ENCODE measurements at regions not wholly inside any gene's neighbourhood (a gene's known extent, or its start where the extent isn't known, plus 50 kb on each side); places are given as distances from the start of the nearest gene placed in this dataset.

DNA sequence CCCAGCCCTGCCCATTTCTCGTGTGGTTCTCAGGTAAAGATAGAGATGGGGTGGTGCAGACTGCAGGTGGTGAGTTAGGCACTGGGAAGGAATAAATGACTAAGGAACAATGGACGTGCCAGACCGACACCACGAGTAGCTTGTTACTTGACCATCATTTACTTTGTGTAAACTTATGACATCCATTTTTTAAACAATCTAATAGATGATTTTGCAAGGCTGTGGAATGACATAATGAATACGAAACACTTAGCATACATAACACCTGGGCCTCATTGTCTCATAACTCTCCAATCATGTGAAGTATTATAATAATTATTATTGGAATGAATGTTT is 137.3 kb upstream of the CPEB2 start:
- H3K27ac ChIP-seq (ENCODE audit: insufficient read depth, low read length, poor library complexity, severe bottlenecking), result no peak overlapping the region
- Mint-ChIP-seq H3K9me3 (peaks cover 0 to 1% (median 0%) of the 10 kb centered on the region in 7 donors), H3K27ac (no peak overlapping the region), H3K4me1 (no peaks in the 10 kb centered on the region), H3K27me3 (no peaks in the 10 kb centered on the region), H3K36me3 (no peaks in the 10 kb centered on the region), H3K4me3 (no peak overlapping the region)
- H3K9me3 ChIP-seq (ENCODE audit: control insufficient read depth in 2 of 2, low read length in 2 of 2), result no peaks in the 10 kb centered on the region
- no peaks in the 10 kb centered on the region for H3K36me3 ChIP-seq (ENCODE audit: control insufficient read depth, insufficient read depth, low read length)
- no peaks in the 10 kb centered on the region for H3K4me1 ChIP-seq (ENCODE audit: control insufficient read depth, insufficient read depth, low read length, poor library complexity, severe bottlenecking)
- no peaks in the 10 kb centered on the region for H3K27me3 ChIP-seq (ENCODE audit: control insufficient read depth, insufficient read depth, low read length)
- H3K4me3 ChIP-seq (ENCODE audit: low read depth, low read length), result no peak overlapping the region
- no peak for ATAC-seq (ENCODE audit: low read depth in 2 of 2)
- DNase-seq, result no peak

DNA sequence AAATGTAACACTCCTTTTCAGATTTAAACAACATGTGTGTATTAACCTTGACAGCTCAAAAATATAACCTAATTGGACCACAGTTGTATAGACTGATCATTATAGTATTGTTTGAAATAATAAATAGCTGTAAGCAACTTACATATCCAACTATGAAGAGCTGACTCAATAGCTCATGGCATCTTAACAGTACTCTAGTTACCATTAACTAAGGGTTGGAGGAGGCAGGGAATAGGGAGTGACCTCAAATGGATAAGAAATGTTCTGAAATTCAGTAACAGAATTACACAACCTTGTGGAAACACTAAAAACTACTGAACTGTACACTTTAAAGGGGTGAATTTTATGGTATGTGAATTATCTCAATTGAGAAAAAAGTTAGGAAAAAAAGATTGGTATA is 136.5 kb upstream of the CPEB2 start:
- H3K27ac Mint-ChIP-seq, result no peak overlapping the region
- Histone ChIP-seq H3K4me1 (ENCODE audit: control insufficient read depth, insufficient read depth, low read length, poor library complexity, severe bottlenecking) (no peaks in the 10 kb centered on the region), H3K4me3 (ENCODE audit: low read depth, low read length) (no peak overlapping the region), H3K27ac (ENCODE audit: insufficient read depth, low read length, poor library complexity, severe bottlenecking) (no peak overlapping the region), H3K36me3 (ENCODE audit: control insufficient read depth, insufficient read depth, low read length) (no peaks in the 10 kb centered on the region), H3K27me3 (ENCODE audit: control insufficient read depth, insufficient read depth, low read length) (no peaks in the 10 kb centered on the region), H3K9me3 (ENCODE audit: control insufficient read depth in 2 of 2, low read length in 2 of 2) (no peaks in the 10 kb centered on the region)
- ATAC-seq (ENCODE audit: low read depth in 2 of 2) (no peak), DNase-seq (no peak)
- no peaks in the 10 kb centered on the region for H3K4me1 Mint-ChIP-seq
- H3K27me3 Mint-ChIP-seq, result no peaks in the 10 kb centered on the region
- no peak overlapping the region for H3K4me3 Mint-ChIP-seq
- no peaks in the 10 kb centered on the region for H3K36me3 Mint-ChIP-seq
- H3K9me3 Mint-ChIP-seq, result peaks cover 0 to 1% (median 0%) of the 10 kb centered on the region in 7 donors

DNA sequence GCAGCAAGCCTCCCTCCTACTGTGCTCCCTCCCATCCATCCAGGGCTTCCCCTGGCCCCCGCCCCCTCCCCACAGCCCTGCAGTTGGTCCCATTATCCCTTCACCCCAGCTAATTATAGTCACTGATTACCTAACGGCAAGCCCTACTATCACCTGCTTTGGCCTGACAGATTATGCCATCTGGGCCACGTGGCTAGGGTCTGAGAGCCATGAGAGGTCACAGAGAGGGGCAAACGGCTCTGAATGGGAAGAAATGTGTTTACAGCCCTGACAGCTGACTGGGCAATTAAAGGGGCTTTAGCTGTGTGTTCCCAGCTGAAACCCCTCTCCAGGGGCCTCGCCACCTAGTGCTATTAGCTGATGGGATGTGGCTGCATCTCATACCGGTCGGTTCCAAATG is 134.4 kb upstream of the CPEB2 start:
- Mint-ChIP-seq H3K4me1 (no peaks in the 10 kb centered on the region), H3K9me3 (peaks cover 0 to 1% (median 0%) of the 10 kb centered on the region in 7 donors), H3K27me3 (no peaks in the 10 kb centered on the region), H3K27ac (no peak overlapping the region), H3K36me3 (no peaks in the 10 kb centered on the region), H3K4me3 (no peak overlapping the region)
- Histone ChIP-seq H3K36me3 (ENCODE audit: control insufficient read depth, insufficient read depth, low read length) (no peaks in the 10 kb centered on the region), H3K4me3 (ENCODE audit: low read depth, low read length) (no peak overlapping the region), H3K9me3 (ENCODE audit: control insufficient read depth in 2 of 2, low read length in 2 of 2) (no peaks in the 10 kb centered on the region), H3K27me3 (ENCODE audit: control insufficient read depth, insufficient read depth, low read length) (no peaks in the 10 kb centered on the region), H3K27ac (ENCODE audit: insufficient read depth, low read length, poor library complexity, severe bottlenecking) (no peak overlapping the region), H3K4me1 (ENCODE audit: control insufficient read depth, insufficient read depth, low read length, poor library complexity, severe bottlenecking) (no peaks in the 10 kb centered on the region)
- ATAC-seq (ENCODE audit: low read depth in 2 of 2) (no peak), DNase-seq (no peak)

DNA sequence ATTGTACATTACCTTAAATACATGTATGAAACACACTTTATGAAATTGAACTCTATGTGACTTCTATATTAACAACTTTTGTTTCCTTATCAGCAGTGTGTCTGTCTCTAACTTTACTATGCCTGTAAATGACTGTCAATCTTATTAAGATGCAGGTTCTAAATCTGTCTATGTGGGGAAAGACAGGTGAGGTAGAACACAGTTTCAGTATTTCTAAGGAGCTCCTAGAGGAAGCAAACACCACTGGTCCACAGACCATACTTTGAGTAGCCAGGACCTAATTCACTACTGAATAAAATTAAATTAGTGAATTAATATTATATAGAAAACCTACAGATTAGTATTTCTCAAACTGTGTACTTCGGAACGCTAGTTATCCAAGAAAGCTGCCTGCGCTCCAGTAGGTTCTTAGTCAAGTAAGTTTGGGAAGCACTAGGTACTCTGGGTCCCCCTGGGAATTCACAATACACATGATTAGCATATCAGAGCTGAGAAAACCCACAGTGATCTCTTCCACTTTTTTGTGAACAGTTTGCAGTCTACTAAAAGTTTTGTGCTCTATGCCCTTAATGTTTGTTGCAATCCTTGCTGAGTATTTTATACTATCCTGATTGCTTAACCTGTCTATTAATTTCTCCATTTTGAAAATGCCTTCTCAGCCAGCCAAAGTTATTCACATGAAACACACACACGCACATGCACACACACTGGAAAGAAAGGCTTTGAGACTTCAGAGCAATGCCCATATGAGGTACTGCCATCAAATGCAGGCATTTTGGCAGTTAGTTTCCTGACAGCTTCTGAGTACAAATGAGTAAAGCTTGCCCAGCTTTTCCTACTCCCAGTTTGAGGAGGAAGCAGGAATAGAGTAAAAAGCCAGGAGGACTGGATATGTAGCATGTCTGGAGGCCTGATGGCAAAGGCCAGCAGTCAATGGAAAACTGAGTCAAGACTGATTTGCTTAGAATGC is 133.6 kb upstream of the CPEB2 start:
- no peak for DNase-seq

DNA sequence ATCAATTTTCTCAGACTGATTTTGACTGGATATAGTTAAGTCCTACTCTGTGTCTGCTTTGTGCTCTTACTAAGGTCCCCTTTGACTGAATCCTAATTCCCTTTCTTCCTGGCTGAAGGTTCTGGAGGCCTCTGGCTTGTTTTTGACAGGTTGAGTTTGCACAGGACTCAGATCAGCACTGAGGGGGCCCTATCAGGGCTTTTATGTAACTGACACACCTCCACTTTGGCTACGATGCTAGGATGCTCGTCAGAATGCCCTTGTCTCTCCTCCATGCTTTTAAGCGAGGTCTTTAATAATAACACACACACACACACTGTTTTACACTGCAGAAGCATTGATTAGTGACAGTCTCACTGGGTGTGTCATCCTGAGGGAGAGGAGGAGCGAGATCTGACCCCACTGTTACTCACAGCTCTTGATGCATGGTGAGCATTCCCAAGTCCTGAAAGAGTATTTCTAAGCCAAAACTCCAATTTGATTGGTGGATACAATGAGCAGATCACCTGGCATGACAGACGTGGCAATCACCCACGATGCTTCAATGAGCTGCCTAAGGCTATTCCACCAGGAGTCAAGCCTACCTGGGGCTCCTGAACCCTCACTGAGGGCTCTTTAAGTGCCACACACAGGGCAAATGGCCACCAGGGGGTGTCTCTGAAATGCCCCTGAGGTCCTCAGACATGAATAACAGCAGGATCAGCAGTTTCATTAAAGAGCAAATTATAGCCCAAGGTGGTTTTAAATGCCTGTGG is 130.4 kb upstream of the CPEB2 start:
- H3K27me3 ChIP-seq (ENCODE audit: control insufficient read depth, insufficient read depth, low read length), result no peaks in the 10 kb centered on the region
- H3K4me1 ChIP-seq (ENCODE audit: control insufficient read depth, insufficient read depth, low read length, poor library complexity, severe bottlenecking), result no peaks in the 10 kb centered on the region
- H3K4me3 Mint-ChIP-seq, result no peak overlapping the region
- H3K27ac ChIP-seq (ENCODE audit: insufficient read depth, low read length, poor library complexity, severe bottlenecking), result no peak overlapping the region
- DNase-seq (peak; percentile 8 to 48 (median 13)), ATAC-seq (ENCODE audit: low read depth in 2 of 2) (no peak)
- no peaks in the 10 kb centered on the region for H3K9me3 ChIP-seq (ENCODE audit: control insufficient read depth in 2 of 2, low read length in 2 of 2)
- H3K9me3 Mint-ChIP-seq, result peaks cover 0 to 4% (median 2%) of the 10 kb centered on the region in 7 donors
- no peaks in the 10 kb centered on the region for H3K36me3 ChIP-seq (ENCODE audit: control insufficient read depth, insufficient read depth, low read length)
- peaks cover 0 to 9% (median under 1%) of the 10 kb centered on the region in 4 donors for H3K4me1 Mint-ChIP-seq
- H3K27ac Mint-ChIP-seq, result no peak overlapping the region
- no peaks in the 10 kb centered on the region for H3K27me3 Mint-ChIP-seq
- H3K36me3 Mint-ChIP-seq, result no peaks in the 10 kb centered on the region
- no peak overlapping the region for H3K4me3 ChIP-seq (ENCODE audit: low read depth, low read length)

More for the DNA sequence above, 133.6 kb upstream of the CPEB2 start:
- Histone ChIP-seq H3K9me3 (ENCODE audit: control insufficient read depth in 2 of 2, low read length in 2 of 2) (no peaks in the 10 kb centered on the region), H3K4me1 (ENCODE audit: control insufficient read depth, insufficient read depth, low read length, poor library complexity, severe bottlenecking) (no peaks in the 10 kb centered on the region), H3K4me3 (ENCODE audit: low read depth, low read length) (no peak overlapping the region), H3K27me3 (ENCODE audit: control insufficient read depth, insufficient read depth, low read length) (no peaks in the 10 kb centered on the region), H3K36me3 (ENCODE audit: control insufficient read depth, insufficient read depth, low read length) (no peaks in the 10 kb centered on the region), H3K27ac (ENCODE audit: insufficient read depth, low read length, poor library complexity, severe bottlenecking) (no peak overlapping the region)
- Mint-ChIP-seq H3K27me3 (no peaks in the 10 kb centered on the region), H3K36me3 (no peaks in the 10 kb centered on the region), H3K27ac (no peak overlapping the region), H3K4me3 (no peak overlapping the region), H3K4me1 (no peaks in the 10 kb centered on the region), H3K9me3 (peaks cover 0 to 1% (median 0%) of the 10 kb centered on the region in 7 donors)
- no peak for ATAC-seq (ENCODE audit: low read depth in 2 of 2)

DNA sequence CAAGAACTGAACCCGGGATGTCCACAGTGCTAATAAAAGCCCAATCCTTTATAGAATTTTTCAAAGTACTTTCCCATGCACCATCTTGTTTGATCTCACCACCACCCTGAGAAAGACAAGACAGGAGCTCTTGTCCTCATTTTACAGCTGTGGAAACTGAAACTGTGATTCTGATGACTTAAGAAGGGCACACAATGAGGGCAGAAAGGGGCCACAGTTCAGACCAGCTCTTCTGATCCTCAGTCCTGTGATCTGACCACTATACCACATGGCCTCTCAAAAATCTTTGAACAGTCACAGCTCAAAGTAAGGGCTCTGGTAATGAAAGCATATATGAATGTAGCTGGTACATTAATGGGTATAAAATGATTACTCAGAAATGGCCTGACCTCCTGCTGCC is 127.3 kb upstream of the CPEB2 start:
- H3K27ac ChIP-seq (ENCODE audit: insufficient read depth, low read length, poor library complexity, severe bottlenecking), result no peak overlapping the region
- ATAC-seq (ENCODE audit: low read depth in 2 of 2), result no peak
- Mint-ChIP-seq H3K4me1 (peaks cover 0 to 19% (median 8%) of the 10 kb centered on the region in 4 donors), H3K27ac (no peak overlapping the region), H3K9me3 (peaks cover 0 to 4% (median 2%) of the 10 kb centered on the region in 7 donors), H3K27me3 (no peaks in the 10 kb centered on the region), H3K36me3 (no peaks in the 10 kb centered on the region), H3K4me3 (no peak overlapping the region)
- H3K4me1 ChIP-seq (ENCODE audit: control insufficient read depth, insufficient read depth, low read length, poor library complexity, severe bottlenecking), result no peaks in the 10 kb centered on the region
- peak in 1 of 3 donors; percentile 8 for DNase-seq
- no peaks in the 10 kb centered on the region for H3K27me3 ChIP-seq (ENCODE audit: control insufficient read depth, insufficient read depth, low read length)
- H3K36me3 ChIP-seq (ENCODE audit: control insufficient read depth, insufficient read depth, low read length), result no peaks in the 10 kb centered on the region
- H3K9me3 ChIP-seq (ENCODE audit: control insufficient read depth in 2 of 2, low read length in 2 of 2), result no peaks in the 10 kb centered on the region
- H3K4me3 ChIP-seq (ENCODE audit: low read depth, low read length), result no peak overlapping the region

DNA sequence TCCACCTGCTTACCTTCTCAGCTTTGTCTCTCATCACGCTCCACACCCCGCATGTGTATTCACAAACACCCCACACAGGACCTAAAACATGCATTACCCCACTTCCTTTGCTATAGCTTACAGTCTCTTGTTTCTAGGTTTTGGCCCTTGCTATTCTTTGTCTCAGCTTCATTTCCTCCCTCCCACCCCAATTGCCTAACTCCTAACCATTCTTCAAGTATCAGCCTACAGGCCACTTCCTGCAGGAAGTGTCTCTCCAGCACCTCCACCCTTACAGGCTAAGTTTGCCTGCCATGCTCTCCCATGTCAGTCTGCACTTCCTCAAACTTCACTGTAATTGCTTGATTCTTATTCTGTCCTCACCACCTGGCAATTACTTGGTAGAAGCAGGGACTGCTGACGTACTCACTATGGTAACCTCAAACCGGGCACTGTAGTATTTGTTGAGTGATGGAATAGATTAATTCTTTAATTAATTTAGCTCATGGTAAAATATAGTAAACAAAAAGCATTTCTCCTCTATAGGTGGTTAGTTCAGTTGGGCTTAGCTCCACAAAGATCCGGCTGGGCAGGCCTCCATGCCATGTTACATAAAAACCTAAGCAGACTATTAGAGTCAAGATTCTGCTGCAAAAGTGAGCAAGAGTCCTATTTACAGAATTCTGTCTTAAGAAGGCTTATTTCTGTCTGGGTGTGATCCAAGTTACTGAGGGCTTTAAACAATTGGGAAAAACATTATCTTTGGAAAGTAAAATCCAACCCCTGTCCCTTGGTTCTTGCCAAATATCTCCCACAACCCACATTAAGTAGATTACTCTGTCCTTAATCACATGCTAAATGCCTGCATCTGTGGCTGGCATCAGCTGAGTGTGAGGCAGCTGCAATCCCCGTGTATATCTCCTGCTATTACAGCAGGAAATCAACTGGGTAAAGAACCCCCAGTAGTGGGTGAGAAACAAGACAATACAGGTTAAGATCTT is 124.7 kb upstream of the CPEB2 start:
- Mint-ChIP-seq H3K27me3 (no peaks in the 10 kb centered on the region), H3K9me3 (peaks cover 0 to 4% (median 2%) of the 10 kb centered on the region in 7 donors), H3K4me1 (peaks cover 0 to 19% (median 8%) of the 10 kb centered on the region in 4 donors), H3K36me3 (no peaks in the 10 kb centered on the region), H3K27ac (peak overlapping the region; percentile 31 to 91 (median 87)), H3K4me3 (peak overlapping the region in 1 of 4 donors; percentile 64)
- Histone ChIP-seq H3K4me1 (ENCODE audit: control insufficient read depth, insufficient read depth, low read length, poor library complexity, severe bottlenecking) (no peaks in the 10 kb centered on the region), H3K27ac (ENCODE audit: insufficient read depth, low read length, poor library complexity, severe bottlenecking) (peak overlapping the region; percentile 49), H3K36me3 (ENCODE audit: control insufficient read depth, insufficient read depth, low read length) (no peaks in the 10 kb centered on the region), H3K27me3 (ENCODE audit: control insufficient read depth, insufficient read depth, low read length) (no peaks in the 10 kb centered on the region), H3K4me3 (ENCODE audit: low read depth, low read length) (no peak overlapping the region), H3K9me3 (ENCODE audit: control insufficient read depth in 2 of 2, low read length in 2 of 2) (no peaks in the 10 kb centered on the region)
- ATAC-seq (ENCODE audit: low read depth in 2 of 2), result peak in 1 of 2 donors; percentile 27
- peak in 1 of 3 donors; percentile 62 for DNase-seq

Data from CD4-positive, CD25-positive, alpha-beta regulatory T cell (primary cell).